Epidermal melanocyte (primary cell): ENCODE measurements at regions not wholly inside any gene's neighbourhood (a gene's known extent, or its start where the extent isn't known, plus 50 kb on each side); places are given as distances from the start of the nearest gene placed in this dataset.
A peak's percentile ranks its signal among the peaks of the same experiment; 100 is the strongest.

ENCODE experiments used
- DNase-seq: peaks from one replicate; pipeline ENCODE4 v3.0.0; 2011; ENCODE audit warnings: low spot score; ENCODE audit not compliant: insufficient read length

- DNase-seq: peak; percentile 87
Observed at GRCh38 chr16:73172241-73172972, 124.5 kb upstream of the ZFHX3 start.

- DNase-seq: no peak
Observed at GRCh38 chr16:73171901-73172240, 123.9 kb upstream of the ZFHX3 start.

DNA sequence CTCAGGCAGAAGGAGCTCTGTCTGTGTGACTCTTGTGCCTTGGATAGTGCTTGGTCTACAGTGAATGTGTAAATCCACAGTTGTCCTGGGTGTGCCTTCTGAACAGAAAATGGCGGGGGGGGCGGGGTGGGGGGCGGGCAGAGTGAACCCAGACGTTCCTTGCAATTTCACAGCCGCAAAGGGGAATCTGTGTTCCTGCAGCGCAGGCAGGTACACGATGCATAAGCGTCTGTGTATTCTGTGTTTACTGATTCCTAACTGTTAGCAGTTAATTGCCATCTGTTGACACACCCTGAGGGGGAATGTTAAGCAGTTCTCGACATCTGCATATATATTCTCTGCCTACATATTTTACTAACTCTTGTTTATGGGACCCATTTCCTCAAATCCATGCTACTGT is 123.5 kb upstream of the ZFHX3 start:
- DNase-seq: no peak

DNA sequence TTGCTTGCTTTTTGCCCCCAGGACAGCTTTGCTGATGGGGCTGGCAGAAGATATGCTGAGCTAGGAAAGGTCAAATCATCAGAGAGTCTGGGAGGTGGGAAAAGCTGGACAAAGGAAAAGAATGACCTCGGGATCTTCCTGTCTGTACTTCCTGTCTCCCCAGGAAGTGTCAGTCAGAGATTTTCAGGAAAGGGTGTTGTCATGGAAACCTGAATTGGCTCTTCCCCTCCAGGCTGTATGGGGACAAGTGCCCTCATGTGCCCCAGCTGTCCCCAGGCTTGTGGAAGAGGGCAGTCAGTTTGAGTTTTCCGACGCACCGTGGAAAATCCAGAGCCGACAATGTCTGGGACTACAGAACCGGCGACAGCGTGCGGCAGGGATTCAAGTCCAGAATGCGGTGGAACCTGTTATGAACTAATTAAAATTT is 122.7 kb upstream of the ZFHX3 start:
- DNase-seq: no peak

- DNase-seq: no peak
Observed at GRCh38 chr16:73166947-73167550, 119.1 kb upstream of the ZFHX3 start.

- DNase-seq: no peak
Observed at GRCh38 chr16:73166441-73166851, 118.5 kb upstream of the ZFHX3 start.

GRCh38 chr16:73163238-73163815 is 115.4 kb upstream of the ZFHX3 start:
- DNase-seq: no peak

DNA sequence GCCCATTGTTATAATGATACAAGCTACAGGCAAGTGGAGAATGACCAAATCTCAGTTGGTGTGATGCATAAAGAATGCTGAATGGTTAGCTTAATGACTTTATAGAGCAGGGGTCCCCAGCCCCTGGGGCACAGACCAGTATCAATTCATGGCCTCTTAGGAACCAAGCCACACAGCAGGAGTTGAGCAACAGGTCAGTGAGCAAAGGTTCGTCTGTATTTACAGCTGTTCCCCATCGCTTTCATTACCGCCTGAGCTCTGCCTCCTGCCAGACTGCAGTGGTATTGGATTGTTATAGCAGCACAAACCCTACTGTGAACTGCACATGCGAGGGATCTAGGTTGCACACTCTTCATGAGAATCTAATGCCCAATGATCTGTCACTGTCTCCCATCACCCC is 114.0 kb upstream of the ZFHX3 start:
- no peak for DNase-seq

GRCh38 chr16:73159296-73159695 is 111.4 kb upstream of the ZFHX3 start:
- DNase-seq: no peak

- DNase-seq: no peak
Observed at GRCh38 chr16:73157861-73158260, 109.9 kb upstream of the ZFHX3 start.

DNA sequence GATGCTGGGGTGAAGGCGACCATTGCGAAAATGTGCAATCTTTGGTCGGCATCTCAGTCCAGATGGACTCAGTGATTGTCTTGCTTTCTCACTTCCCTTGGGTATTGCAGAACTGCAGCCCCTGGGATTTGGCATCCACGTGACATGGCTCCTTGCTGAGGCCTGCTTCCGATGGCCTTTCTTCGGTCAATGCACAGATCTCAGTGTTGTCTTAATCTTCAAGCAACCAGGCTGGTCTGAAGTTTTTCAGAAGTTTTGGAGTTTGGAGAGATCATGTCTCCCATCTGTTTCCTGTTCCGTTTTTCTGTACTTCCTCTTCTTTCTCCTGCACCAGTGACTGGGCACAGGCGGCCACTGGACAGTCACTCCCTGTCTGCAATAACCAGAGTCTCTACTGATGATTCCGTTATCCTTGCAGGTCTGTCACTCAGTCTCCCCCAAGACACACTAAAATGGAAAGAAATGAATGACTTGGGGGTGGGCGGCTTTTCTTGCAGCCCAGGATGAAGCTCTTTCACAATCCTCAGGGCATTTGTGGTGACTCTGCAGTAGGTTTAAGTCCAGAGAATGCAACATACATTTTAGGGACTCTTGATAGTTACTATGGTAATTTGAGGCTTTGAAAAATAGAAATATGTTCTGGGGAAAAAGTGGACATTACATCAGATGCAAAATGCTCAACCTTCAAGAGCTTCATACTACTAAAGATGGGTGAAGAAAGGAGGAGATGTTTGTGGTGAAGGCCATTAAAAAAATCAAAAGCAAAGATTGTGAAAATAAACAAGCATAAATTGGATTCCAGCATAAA is 106.3 kb upstream of the ZFHX3 start:
- DNase-seq: no peak

GRCh38 chr16:73152386-73153125 is 104.6 kb upstream of the ZFHX3 start:
- DNase-seq: no peak

- DNase-seq: no peak
Observed at GRCh38 chr16:73151941-73152340, 104.0 kb upstream of the ZFHX3 start.

DNA sequence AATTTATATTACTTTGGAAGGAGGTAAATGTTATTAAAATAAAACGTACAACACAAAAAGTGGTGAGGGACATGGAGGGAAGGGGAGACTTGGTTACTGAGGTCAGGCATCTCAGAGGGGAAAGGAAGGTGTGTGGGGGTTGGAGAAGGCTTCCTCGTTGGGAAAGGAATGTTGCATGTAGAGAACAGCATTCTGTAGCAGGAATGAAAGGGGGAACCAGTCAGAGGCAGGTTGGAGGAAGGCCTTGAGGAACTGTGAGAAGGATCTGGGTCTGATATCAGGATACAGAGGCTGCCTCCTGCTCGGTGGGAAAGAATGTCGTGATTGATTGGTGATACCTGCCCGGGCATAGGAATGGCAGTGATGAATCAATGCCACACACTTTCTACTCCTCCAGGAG is 103.3 kb upstream of the ZFHX3 start:
- DNase-seq: no peak

GRCh38 chr16:73150786-73151185 is 102.9 kb upstream of the ZFHX3 start:
- no peak for DNase-seq

- no peak for DNase-seq
Observed at GRCh38 chr16:73149334-73149733, 101.4 kb upstream of the ZFHX3 start.

- no peak for DNase-seq
Observed at GRCh38 chr16:73147958-73148357, 100.0 kb upstream of the ZFHX3 start.

DNA sequence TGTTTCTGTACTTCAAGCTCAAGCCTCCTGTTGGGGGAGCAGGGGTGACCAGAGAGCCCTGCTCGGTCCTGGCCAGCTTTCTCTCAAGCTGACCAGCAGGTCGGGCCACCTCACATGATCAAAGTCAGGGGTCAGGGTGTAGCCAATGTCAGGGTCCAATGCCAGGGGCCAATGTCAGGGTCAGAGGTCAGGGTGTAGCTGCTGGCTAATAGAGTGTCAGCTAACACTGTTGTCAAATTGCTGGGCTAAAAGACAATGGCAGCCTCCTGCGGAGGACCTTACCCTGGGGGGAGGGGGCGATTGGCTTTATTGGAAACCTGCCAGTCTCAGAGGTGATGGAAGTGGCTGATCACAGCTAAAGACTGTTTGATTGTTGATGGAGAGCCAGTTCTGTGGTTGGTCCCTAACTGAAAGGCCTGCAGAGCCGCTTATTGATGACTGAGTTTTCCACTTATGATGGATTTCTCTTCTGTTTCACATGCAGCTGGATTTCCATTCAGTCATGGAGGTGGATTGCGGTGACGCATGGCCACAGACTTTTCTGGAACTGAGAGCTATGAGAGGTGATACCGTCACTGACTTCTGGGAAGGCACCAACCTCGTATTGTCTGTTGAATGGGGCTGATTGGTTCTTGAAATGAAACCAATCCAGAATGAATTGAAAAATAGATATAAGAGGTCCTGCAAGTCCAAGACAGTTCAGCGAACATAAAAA is 97.4 kb upstream of the ZFHX3 start:
- DNase-seq: no peak

- no peak for DNase-seq
Observed at GRCh38 chr16:73143576-73144422, 95.9 kb upstream of the ZFHX3 start.

GRCh38 chr16:73143002-73143401 is 95.1 kb upstream of the ZFHX3 start:
- no peak for DNase-seq
